Thymus (tissue), 11 donors: ENCODE measurements at regions not wholly inside any gene's neighbourhood (a gene's known extent, or its start where the extent isn't known, plus 50 kb on each side); places are given as distances from the start of the nearest gene placed in this dataset.
"Not testable (repeated sequence)": the region's sequence is repeated elsewhere in the genome, so short reads cannot be mapped to it uniquely, and the experiment has no call there.

Experiments used
- DNase-seq, 9 donors: peaks; one replicate each; pipeline ENCODE4 v3.0.0-alpha.2; 2013; ENCODE audit warnings: low spot score in 9 of 9, low read depth in 6 of 9, missing footprints in 1 of 9
- H3K27ac ChIP-seq, 2 donors: one replicate each; pipeline ENCODE4 v1.5.1; 2013; ENCODE audit warnings: control low read depth in 1 of 2, low read depth in 1 of 2, low read length in 1 of 2, mild to moderate bottlenecking in 1 of 2, moderate library complexity in 1 of 2
- H3K27me3 ChIP-seq, 2 donors: one replicate each; pipeline ENCODE4 v1.5.1; 2013; ENCODE audit warnings: low read length in 1 of 2; ENCODE audit not compliant: control insufficient read depth in 2 of 2, insufficient read depth in 1 of 2
- H3K36me3 ChIP-seq, 2 donors: one replicate each; pipeline ENCODE4 v1.5.1; 2013; ENCODE audit warnings: low read length in 1 of 2, mild to moderate bottlenecking in 1 of 2, moderate library complexity in 1 of 2; ENCODE audit not compliant: control insufficient read depth in 2 of 2, insufficient read depth in 2 of 2
- H3K4me1 ChIP-seq, 2 donors: one replicate each; pipeline ENCODE4 v1.5.1; 2013; ENCODE audit warnings: low read length in 2 of 2; ENCODE audit not compliant: control insufficient read depth in 2 of 2, insufficient read depth in 2 of 2
- H3K4me3 ChIP-seq, 2 donors: one replicate each; pipeline ENCODE4 v1.5.1; 2013; ENCODE audit warnings: low read length in 2 of 2, control low read depth in 1 of 2, mild to moderate bottlenecking in 1 of 2
- H3K9me3 ChIP-seq, 2 donors: one replicate each; pipeline ENCODE4 v1.5.1; 2013; ENCODE audit warnings: low read length in 1 of 2, mild to moderate bottlenecking in 1 of 2; ENCODE audit not compliant: control insufficient read depth in 2 of 2, insufficient read depth in 1 of 2
- WGBS: extraction: QIAGEN DNeasy Blood & Tissue Kit; methylation state at CpG from one replicate; pipeline ENCODE4 v1.1.7; 2013; 5-methylcytosine and 5-hydroxymethylcytosine counted together
- donor health status: healthy.

DNA sequence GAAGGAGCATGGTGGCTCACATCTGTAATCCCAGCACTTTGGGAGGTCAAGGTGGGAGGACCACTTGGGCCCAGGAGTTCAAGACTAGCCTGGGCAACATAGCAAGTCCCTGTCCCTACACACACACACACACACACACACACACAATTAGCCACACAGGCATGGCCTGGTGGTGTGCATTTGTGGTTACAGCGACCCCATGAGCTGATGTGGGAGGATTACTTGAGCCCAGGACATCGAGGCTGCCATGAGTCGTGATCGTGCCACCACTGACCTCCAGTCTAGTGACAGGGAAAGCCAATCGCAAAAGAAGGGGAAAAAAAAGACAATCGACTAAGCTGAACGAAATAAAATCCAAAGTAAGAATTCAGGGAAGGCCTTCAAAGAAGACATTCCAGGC, 67.9 kb downstream of the TBX3 start:
- Histone ChIP-seq H3K4me3 (no peak overlapping the region), H3K27ac (no peak overlapping the region), H3K4me1 (no peaks in the 10 kb centered on the region), H3K27me3 (no peaks in the 10 kb centered on the region), H3K9me3 (no peaks in the 10 kb centered on the region), H3K36me3 (no peaks in the 10 kb centered on the region)
- 86% methylated on average over 7 of the region's 7 CpGs for WGBS
- no peak for DNase-seq

DNA sequence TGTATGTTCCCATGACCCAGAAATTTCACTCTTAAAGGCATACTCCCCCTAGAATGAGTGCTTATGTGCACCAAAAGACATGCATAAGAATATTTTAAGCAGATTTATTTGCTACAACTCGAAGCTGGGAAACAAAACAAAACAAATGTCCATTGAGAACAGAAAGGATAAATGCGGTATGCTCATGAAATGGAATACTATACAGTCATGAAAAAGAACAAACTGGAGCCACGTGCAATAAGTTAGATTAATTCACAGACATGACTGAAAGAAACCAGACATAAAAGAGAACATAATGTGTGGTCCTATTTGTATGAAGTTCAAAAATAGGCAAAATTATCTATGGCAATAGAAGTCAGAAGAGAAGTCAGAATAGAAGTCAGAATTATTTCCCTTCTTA, 69.9 kb downstream of the TBX3 start:
- Histone ChIP-seq H3K27me3 (no peaks in the 10 kb centered on the region), H3K9me3 (no peaks in the 10 kb centered on the region), H3K36me3 (no peaks in the 10 kb centered on the region), H3K4me1 (no peaks in the 10 kb centered on the region), H3K27ac (no peak overlapping the region), H3K4me3 (no peak overlapping the region)
- 74% methylated on average over 3 of the region's 3 CpGs for WGBS
- no peak for DNase-seq

DNA sequence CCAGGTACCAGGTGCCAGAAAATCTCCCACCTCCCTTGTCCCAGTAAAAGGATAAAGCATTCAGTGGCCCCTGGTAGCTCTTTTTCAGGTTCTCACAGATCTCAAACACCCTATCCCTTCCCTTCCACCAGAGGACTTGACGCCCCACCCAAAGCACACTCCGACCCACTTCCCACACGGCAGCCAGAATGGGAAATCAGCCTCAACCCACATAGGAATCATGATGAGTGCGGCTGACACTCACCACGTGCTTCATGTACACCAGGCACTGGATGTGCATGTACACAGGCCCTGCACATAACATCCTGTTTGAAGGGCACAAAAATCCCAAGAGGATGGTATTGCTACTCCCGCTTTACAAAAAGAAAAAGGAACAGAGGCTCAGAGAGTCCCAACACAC, 71.9 kb downstream of the TBX3 start:
- no peaks in the 10 kb centered on the region for H3K36me3 ChIP-seq
- WGBS = 81% methylated on average over 6 of the region's 6 CpGs
- H3K4me3 ChIP-seq = no peak overlapping the region
- no peak overlapping the region for H3K27ac ChIP-seq
- H3K27me3 ChIP-seq = no peaks in the 10 kb centered on the region
- DNase-seq = no peak
- H3K9me3 ChIP-seq = no peaks in the 10 kb centered on the region
- H3K4me1 ChIP-seq = no peaks in the 10 kb centered on the region

DNA sequence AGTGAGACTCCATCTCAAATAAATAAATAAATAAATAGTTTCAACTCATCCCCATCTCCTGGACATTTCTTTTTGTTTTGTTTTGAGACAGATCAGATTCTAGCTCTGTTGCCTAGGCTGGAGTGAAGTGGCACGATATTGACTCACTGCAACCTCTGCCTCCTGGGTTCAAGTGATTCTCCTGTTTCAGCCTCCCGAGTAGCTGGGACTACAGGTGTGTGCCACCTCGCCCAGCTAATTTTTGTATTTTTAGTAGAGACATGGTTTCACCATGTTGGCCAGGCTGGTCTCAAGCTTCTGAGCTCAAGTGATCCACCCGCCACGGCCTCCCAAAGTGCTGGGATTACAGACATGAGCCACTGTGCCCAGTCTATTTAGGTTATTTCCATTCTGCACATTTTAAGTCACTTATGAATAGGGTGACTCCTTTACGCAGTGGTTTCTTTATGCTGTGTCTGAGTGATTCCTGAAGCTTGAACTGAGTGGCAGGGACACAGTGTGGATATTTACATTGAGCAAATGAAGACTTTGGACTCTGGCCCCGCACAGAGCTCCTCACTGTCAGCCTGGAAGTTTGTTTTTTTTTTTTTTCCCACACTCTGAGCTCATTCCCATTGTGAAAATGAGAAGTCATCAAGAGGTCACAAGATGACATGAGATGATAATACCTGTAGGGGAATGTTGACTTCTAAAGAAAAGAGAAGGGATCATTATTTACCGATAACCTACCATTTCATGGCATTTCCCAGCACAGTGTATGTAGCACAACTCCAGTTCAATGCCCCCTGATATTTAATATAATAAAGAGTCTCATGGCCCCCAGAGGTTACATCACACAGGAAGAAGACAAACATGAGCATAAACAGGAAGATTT, 72.6 kb downstream of the TBX3 start:
- Histone ChIP-seq H3K27me3 (no peaks in the 10 kb centered on the region), H3K4me3 (no peak overlapping the region), H3K36me3 (no peaks in the 10 kb centered on the region), H3K27ac (no peak overlapping the region), H3K9me3 (no peaks in the 10 kb centered on the region), H3K4me1 (no peaks in the 10 kb centered on the region)
- no peak for DNase-seq
- 81% methylated on average over 8 of the region's 8 CpGs for WGBS

DNA sequence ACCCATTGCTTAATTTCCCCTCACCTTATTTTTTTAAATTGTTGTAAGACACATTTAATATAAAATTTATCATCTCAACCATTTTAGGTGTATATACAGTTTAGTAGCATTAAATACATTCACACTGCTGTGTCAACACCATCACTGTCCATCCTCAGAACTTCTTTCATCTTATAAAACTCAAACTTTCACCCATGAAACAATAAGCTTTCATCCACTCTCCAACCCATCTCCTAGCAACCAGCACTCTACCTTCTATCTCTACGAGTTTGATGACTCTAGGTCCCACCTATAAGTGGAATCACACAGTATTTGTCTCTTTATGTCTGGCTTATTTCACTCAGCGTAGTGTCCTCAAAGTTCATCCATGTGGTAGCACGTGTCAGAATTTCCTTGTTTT, 75.5 kb downstream of the TBX3 start:
- WGBS = 88% methylated on average over 3 of the region's 3 CpGs

DNA sequence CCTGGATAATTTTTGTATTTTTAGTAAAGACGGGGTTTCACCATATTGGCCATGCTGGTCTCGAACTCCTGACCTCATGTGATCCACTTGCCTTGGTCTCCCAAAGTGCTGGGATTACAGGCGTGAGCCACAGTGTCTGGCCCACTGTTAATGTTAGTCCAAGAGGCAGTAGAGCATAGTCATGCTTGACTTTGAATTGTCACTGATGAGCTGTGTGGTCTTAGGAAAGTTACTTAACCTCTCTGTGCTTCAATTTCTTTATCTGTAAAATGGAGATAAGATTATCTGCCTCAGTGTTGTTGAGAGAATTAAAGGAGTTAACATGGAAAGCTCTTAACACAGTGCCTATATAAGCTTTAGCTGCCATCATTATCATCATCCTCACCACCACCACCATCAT, 78.1 kb downstream of the TBX3 start:
- Histone ChIP-seq H3K36me3 (no peaks in the 10 kb centered on the region), H3K4me1 (no peaks in the 10 kb centered on the region), H3K9me3 (no peaks in the 10 kb centered on the region), H3K27me3 (no peaks in the 10 kb centered on the region), H3K27ac (no peak overlapping the region), H3K4me3 (no peak overlapping the region)
- 92% methylated on average over 3 of the region's 3 CpGs for WGBS
- no peak for DNase-seq

More for the DNA sequence above, 75.5 kb downstream of the TBX3 start:
- Histone ChIP-seq H3K4me1 (no peaks in the 10 kb centered on the region), H3K36me3 (no peaks in the 10 kb centered on the region), H3K27me3 (no peaks in the 10 kb centered on the region), H3K27ac (no peak overlapping the region), H3K4me3 (no peak overlapping the region), H3K9me3 (no peaks in the 10 kb centered on the region)
- no peak for DNase-seq

DNA sequence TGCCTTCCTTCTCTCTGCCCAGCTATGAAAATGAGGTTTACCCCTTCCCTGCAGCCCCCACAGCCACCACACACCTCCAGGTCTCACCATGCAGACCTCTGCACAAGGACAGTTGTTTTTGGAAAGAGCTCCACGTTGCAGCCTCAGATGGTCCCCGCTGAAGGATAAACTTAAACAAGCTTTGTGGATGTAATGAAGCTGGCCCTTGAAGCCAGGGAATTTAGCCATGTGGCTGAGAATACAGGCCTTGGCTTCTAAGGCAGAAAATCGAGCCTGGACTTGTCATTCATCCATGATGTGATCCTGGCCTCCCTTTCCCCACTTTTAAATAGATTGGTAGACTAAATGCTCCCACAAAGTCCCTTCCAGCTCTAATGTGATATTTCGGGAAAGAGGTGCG, 79.4 kb downstream of the TBX3 start:
- H3K4me1 ChIP-seq = no peaks in the 10 kb centered on the region
- no peak overlapping the region for H3K27ac ChIP-seq
- WGBS = 64% methylated on average over 5 of the region's 5 CpGs
- no peak for DNase-seq
- no peaks in the 10 kb centered on the region for H3K9me3 ChIP-seq
- no peaks in the 10 kb centered on the region for H3K36me3 ChIP-seq
- no peak overlapping the region for H3K4me3 ChIP-seq
- no peaks in the 10 kb centered on the region for H3K27me3 ChIP-seq

DNA sequence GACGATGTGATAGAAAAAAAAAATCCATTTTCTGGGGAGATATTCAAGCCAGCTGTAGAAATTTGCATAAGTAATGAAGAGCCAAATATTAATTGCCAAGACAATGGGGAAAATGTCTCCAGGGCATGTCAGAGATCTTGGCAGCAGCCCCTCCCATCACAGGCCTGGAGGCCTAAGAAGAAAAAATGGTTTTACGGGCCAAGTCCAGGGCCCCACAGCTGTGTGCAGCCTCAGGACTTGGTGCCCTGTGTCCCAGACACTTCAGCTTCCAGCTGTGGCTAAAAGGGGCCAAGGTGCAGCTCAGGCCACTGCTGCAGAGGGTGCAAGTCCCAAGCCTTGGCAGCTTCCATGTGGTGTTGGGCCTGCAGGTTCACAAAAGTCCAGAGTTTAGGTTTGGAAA, 83.4 kb downstream of the TBX3 start:
- not testable (repeated sequence) for H3K4me1 ChIP-seq, H3K36me3 ChIP-seq, H3K27ac ChIP-seq, H3K27me3 ChIP-seq, DNase-seq, H3K9me3 ChIP-seq, H3K4me3 ChIP-seq
- WGBS = 73% methylated on average over 2 of the region's 2 CpGs

DNA sequence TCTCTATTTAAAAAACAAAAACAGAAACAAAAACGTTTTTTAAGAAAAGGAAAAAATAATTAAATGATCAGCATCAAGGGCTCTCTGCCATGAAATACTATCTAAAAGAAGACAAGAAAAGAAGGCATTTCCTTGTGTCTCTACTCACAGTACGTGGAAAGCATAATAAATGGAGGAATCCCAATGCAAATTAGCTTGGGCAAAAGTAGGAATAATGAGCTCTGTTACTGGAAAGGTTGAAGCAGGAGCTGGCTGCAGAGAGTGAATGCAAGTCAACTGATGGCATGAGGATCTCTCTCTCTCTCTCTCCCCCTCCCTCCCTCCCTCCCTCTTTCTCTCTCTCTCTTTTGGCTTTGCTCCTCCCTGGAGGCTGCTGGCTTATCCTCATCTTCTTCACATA, 85.9 kb downstream of the TBX3 start:
- no peak overlapping the region for H3K4me3 ChIP-seq
- no peaks in the 10 kb centered on the region for H3K36me3 ChIP-seq
- WGBS = 48% methylated on average over 2 of the region's 2 CpGs
- no peaks in the 10 kb centered on the region for H3K27me3 ChIP-seq
- H3K9me3 ChIP-seq = no peaks in the 10 kb centered on the region
- no peak overlapping the region for H3K27ac ChIP-seq
- no peak for DNase-seq
- no peaks in the 10 kb centered on the region for H3K4me1 ChIP-seq
